ENCODE measurements at regions not wholly inside any gene's neighbourhood (a gene's known extent, or its start where the extent isn't known, plus 50 kb on each side); places are given as distances from the start of the nearest gene placed in this dataset.

DNA sequence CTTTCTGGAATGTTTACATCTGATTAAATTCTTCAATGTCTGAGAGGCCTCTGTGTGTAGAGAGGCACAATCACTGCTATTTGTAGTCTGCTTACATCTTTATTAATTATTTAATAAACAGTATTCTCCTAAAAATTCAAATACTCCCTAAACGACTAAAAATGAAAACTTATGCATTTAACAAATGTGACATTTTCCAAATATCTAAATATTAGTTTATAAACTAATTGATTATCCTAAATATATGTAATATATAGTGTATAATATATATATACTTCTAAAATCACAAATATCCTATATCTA is 57.7 kb upstream of the ZBED3 start:
- POLR2A ChIA-PET: interaction anchor here (1.4 to 1.6 kb wide), 2 partner anchors 58 to 347 kb away, joined by 3 to 4 read pairs; partner anchors contain the start of genes WDR41 and ZBED3
- WGBS (ENCODE audit: missing lambda C conversion rate): 19% methylated on average over 1 of the region's 1 CpG
- TF ChIP-seq, protein P1, sequence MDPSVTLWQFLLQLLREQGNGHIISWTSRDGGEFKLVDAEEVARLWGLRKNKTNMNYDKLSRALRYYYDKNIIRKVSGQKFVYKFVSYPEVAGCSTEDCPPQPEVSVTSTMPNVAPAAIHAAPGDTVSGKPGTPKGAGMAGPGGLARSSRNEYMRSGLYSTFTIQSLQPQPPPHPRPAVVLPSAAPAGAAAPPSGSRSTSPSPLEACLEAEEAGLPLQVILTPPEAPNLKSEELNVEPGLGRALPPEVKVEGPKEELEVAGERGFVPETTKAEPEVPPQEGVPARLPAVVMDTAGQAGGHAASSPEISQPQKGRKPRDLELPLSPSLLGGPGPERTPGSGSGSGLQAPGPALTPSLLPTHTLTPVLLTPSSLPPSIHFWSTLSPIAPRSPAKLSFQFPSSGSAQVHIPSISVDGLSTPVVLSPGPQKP (IDR thresholded peaks at IDR 0.05; ENCODE audit: low read depth, low read length): no peak
- TF ChIP-seq GATA3 (IDR thresholded peaks at IDR 0.05; ENCODE audit: borderline replicate concordance) (no peak), RAD21 (conservative IDR thresholded peaks at IDR 0.05 in 1 of 2, IDR thresholded peaks at IDR 0.05 in 1 of 2) (no peak; a peak in 1 of 5 replicates), TFCP2L1 (CRISPR knock-in tag; IDR thresholded peaks at IDR 0.05) (no peak), BHLHE40 (IDR thresholded peaks at IDR 0.05; ENCODE audit: low read depth, low read length) (no peak), NR3C1 (IDR thresholded peaks at IDR 0.05) (no peak), RARB (CRISPR knock-in tag; IDR thresholded peaks at IDR 0.05) (no peak), ZSCAN20 (CRISPR knock-in tag; IDR thresholded peaks at IDR 0.05) (no peak), KDM1A (IDR thresholded peaks at IDR 0.05; ENCODE audit: low read depth) (no peak), HEYL (CRISPR knock-in tag; IDR thresholded peaks at IDR 0.05) (no peak)
- TF ChIP-seq, protein P2, sequence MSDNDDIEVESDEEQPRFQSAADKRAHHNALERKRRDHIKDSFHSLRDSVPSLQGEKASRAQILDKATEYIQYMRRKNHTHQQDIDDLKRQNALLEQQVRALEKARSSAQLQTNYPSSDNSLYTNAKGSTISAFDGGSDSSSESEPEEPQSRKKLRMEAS (IDR thresholded peaks at IDR 0.05): no peak
- TF ChIP-seq, protein P3, sequence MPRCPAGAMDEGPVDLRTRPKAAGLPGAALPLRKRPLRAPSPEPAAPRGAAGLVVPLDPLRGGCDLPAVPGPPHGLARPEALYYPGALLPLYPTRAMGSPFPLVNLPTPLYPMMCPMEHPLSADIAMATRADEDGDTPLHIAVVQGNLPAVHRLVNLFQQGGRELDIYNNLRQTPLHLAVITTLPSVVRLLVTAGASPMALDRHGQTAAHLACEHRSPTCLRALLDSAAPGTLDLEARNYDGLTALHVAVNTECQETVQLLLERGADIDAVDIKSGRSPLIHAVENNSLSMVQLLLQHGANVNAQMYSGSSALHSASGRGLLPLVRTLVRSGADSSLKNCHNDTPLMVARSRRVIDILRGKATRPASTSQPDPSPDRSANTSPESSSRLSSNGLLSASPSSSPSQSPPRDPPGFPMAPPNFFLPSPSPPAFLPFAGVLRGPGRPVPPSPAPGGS (IDR thresholded peaks at IDR 0.05): no peak
- TF ChIP-seq, protein P4, sequence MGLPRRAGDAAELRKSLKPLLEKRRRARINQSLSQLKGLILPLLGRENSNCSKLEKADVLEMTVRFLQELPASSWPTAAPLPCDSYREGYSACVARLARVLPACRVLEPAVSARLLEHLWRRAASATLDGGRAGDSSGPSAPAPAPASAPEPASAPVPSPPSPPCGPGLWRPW (IDR thresholded peaks at IDR 0.05): no peak
- TF ChIP-seq, protein P5, sequence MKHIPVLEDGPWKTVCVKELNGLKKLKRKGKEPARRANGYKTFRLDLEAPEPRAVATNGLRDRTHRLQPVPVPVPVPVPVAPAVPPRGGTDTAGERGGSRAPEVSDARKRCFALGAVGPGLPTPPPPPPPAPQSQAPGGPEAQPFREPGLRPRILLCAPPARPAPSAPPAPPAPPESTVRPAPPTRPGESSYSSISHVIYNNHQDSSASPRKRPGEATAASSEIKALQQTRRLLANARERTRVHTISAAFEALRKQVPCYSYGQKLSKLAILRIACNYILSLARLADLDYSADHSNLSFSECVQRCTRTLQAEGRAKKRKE (CRISPR knock-in tag; IDR thresholded peaks at IDR 0.05; ENCODE audit: low read depth): no peak
- TF ChIP-seq, protein P6, sequence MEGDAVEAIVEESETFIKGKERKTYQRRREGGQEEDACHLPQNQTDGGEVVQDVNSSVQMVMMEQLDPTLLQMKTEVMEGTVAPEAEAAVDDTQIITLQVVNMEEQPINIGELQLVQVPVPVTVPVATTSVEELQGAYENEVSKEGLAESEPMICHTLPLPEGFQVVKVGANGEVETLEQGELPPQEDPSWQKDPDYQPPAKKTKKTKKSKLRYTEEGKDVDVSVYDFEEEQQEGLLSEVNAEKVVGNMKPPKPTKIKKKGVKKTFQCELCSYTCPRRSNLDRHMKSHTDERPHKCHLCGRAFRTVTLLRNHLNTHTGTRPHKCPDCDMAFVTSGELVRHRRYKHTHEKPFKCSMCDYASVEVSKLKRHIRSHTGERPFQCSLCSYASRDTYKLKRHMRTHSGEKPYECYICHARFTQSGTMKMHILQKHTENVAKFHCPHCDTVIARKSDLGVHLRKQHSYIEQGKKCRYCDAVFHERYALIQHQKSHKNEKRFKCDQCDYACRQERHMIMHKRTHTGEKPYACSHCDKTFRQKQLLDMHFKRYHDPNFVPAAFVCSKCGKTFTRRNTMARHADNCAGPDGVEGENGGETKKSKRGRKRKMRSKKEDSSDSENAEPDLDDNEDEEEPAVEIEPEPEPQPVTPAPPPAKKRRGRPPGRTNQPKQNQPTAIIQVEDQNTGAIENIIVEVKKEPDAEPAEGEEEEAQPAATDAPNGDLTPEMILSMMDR (IDR thresholded peaks at IDR 0.05): no peak; the same call in 2 of the 3 replicates
- TF ChIP-seq, protein P7, sequence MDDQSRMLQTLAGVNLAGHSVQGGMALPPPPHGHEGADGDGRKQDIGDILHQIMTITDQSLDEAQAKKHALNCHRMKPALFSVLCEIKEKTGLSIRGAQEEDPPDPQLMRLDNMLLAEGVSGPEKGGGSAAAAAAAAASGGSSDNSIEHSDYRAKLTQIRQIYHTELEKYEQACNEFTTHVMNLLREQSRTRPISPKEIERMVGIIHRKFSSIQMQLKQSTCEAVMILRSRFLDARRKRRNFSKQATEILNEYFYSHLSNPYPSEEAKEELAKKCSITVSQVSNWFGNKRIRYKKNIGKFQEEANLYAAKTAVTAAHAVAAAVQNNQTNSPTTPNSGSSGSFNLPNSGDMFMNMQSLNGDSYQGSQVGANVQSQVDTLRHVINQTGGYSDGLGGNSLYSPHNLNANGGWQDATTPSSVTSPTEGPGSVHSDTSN (IDR thresholded peaks at IDR 0.05): no peak
- Histone ChIP-seq H3K4me2 (peak overlapping the region; percentile 46; the same call in 1 of the 3 replicates), H3K4me3 (no peak overlapping the region), H3K9me3 (no peaks in the 10 kb centered on the region), H3K4me1 (peaks cover 28% of the 10 kb centered on the region), H3K27ac (peak overlapping the region in 1 of 2 experiments; percentile 80; a peak in 3 of 6 replicates)
- FAIRE-seq (no peak), ATAC-seq (no peak), DNase-seq (ENCODE audit: low read depth in 1 of 2, low spot score in 1 of 2) (no peak)
- CTCF ChIA-PET: interaction anchor here (0.6 to 5.3 kb wide), 42 partner anchors 9 to 502 kb away, joined by 3 to 40 read pairs (median 4); partner anchors contain the start of gene WDR41

DNA sequence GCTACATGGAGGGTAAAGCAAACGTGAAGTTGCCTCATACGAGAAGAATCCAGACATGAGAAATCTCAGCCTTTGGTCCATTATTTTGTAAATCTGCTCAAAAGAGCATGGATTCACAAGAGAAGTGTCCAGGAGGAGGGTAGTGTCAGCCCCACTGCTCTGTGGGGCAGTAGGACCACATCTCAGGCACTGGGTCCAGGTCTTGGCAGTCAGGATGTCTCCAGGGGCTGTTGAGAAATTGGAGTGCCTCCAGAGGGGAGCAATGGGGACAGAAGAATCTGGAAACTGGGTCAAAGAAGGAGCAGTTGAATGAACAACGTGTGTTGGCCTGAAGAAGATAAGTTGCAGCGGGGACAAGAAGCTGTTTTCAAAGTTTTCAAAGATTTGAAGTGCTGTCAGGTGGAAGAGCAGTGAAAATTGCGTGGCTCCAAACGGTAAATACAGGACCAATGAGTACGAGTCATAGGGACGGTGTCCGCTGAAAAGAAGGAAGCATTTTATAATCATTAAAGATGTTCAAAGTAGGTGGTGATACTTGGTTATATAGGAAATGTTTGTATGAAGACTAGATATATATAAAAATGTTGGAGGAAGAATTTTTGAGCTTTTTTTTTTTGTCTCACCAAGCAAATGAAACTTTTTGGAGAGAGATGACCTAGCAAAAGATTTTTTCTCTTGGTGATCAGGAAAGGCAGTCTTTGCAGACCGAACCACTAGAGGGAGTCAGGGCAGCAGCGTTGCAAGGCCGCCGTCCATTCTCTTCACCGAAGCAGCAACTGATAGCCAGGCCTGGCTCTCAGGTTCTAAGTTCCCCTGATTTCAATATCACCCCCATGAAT is 57.1 kb upstream of the ZBED3 start:
- WGBS (ENCODE audit: missing lambda C conversion rate): 26% methylated on average over 14 of the region's 14 CpGs
- ChIA-PET POLR2A (interaction anchor here (1.6 kb wide), 1 partner anchor 58 kb away, joined by 3 read pairs; the partner anchor contains the start of gene ZBED3), CTCF (interaction anchor here (0.6 to 5.3 kb wide), 53 partner anchors 9 to 621 kb away, joined by 3 to 40 read pairs (median 4); partner anchors contain the start of gene WDR41)
- no peak overlapping the region for H3K4me3 ChIP-seq
- H3K27ac ChIP-seq: peak overlapping the region; percentile 58 to 80
- TF ChIP-seq, protein P2 (IDR thresholded peaks at IDR 0.05): peak; percentile 28; the same call in 1 of the 2 replicates
- no peak for TF ChIP-seq HDAC2 (IDR thresholded peaks at IDR 0.05)
- no peak for TF ChIP-seq JUNB (IDR thresholded peaks at IDR 0.05)
- no peak for TF ChIP-seq MAZ (IDR thresholded peaks at IDR 0.05; ENCODE audit: borderline replicate concordance, low read depth, low read length)
- TF ChIP-seq, protein P6 (IDR thresholded peaks at IDR 0.05): peak; percentile 90
- TF ChIP-seq RAD21 (conservative IDR thresholded peaks at IDR 0.05 in 1 of 2, IDR thresholded peaks at IDR 0.05 in 1 of 2): peak; percentile 95 to 97
- peak; percentile 93 for TF ChIP-seq SMC3 (IDR thresholded peaks at IDR 0.05)
- TF ChIP-seq HEYL (CRISPR knock-in tag; IDR thresholded peaks at IDR 0.05): no peak
- no peak for TF ChIP-seq POLR2A (IDR thresholded peaks at IDR 0.05; ENCODE audit: low read length)
- ATAC-seq: peak; percentile 90 to 97
- H3K4me2 ChIP-seq: peak overlapping the region; percentile 46
- H3K9me3 ChIP-seq: no peaks in the 10 kb centered on the region
- peaks cover 28% of the 10 kb centered on the region for H3K4me1 ChIP-seq
- peak; percentile 55 to 85 for DNase-seq (ENCODE audit: low read depth in 1 of 2, low spot score in 1 of 2)
- FAIRE-seq: peak; percentile 86
